ENCODE measurements at regions not wholly inside any gene's neighbourhood (a gene's known extent, or its start where the extent isn't known, plus 50 kb on each side); places are given as distances from the start of the nearest gene placed in this dataset.
"Not testable (repeated sequence)": the region's sequence is repeated elsewhere in the genome, so short reads cannot be mapped to it uniquely, and the experiment has no call there.

DNA sequence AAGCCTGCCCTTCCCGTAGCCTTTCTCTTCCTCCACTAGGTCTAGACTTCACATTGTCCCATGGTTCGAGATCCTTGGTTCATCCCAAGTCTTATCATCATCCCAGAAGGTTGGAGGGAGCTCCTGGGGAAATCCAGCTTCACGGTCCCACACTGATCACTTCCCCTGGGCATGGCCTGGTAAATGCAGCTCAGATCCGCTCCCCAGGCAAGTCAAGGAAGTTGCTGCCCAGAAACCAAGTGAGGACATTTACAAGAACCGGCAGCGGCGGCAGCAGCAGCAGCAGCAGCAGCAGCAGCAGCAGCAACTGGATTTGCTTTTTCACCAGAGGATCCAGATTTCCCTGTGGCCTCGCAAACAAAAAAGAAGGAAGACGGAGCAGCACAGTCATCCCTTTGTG lies 339.2 kb downstream of the CACNA1B start:
- H3K27ac ChIP-seq (ENCODE audit: low read depth, low read length); H3K9me2 ChIP-seq (replicated peaks; ENCODE audit: control insufficient read depth, low read length); H3K9me3 ChIP-seq (ENCODE audit: control insufficient read depth, insufficient read depth, low read length); H4K20me1 ChIP-seq (ENCODE audit: control insufficient read depth, insufficient read depth, low read depth, low read length); H3K4me2 ChIP-seq (ENCODE audit: low read length); H3K36me3 ChIP-seq (ENCODE audit: control insufficient read depth, low read length); H3K79me2 ChIP-seq (ENCODE audit: control insufficient read depth, low read length); H3F3A ChIP-seq (ENCODE audit: control insufficient read depth, insufficient read depth); H3K4me3 ChIP-seq (ENCODE audit: low read length); H3K27me3 ChIP-seq (ENCODE audit: control insufficient read depth, low read length); H3K4me1 ChIP-seq (ENCODE audit: control insufficient read depth, low read length): not testable (repeated sequence)

DNA sequence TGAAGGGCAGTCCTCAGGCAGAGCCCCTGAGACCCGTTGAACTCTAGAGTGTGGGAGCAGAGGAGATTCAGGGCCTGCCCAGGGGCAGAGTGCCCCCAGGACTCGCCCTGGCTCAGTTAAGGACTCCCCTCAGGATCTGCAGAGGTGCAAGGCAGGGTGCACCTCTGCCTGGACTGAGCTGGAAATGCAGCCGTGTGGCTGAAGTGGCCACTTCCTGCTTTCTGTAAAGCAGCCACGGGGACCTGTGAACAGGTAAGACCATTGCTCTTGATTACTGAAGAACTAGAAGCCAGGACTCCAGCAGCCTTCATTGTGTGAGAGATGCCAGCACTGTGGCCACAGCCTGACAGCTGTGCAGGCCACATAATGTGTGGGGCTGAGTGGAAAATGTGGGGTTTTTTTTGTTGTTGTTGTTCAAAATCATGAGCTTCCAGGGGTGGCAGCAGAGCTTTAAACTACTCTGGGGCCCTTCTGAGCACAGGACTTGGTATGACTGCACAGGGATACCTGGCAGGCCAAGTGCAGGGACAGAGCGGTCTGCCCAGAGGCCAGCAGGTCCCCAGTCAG lies 339.8 kb downstream of the CACNA1B start:
- H3K36me3 ChIP-seq (ENCODE audit: control insufficient read depth, low read length); H3F3A ChIP-seq (ENCODE audit: control insufficient read depth, insufficient read depth); H3K27ac ChIP-seq (ENCODE audit: low read depth, low read length); H3K4me3 ChIP-seq (ENCODE audit: low read length); H4K20me1 ChIP-seq (ENCODE audit: control insufficient read depth, insufficient read depth, low read depth, low read length); H3K9me2 ChIP-seq (replicated peaks; ENCODE audit: control insufficient read depth, low read length); H3K79me2 ChIP-seq (ENCODE audit: control insufficient read depth, low read length); H3K27me3 ChIP-seq (ENCODE audit: control insufficient read depth, low read length); H3K4me2 ChIP-seq (ENCODE audit: low read length); H3K9me3 ChIP-seq (ENCODE audit: control insufficient read depth, insufficient read depth, low read length); H3K4me1 ChIP-seq (ENCODE audit: control insufficient read depth, low read length): not testable (repeated sequence)

DNA sequence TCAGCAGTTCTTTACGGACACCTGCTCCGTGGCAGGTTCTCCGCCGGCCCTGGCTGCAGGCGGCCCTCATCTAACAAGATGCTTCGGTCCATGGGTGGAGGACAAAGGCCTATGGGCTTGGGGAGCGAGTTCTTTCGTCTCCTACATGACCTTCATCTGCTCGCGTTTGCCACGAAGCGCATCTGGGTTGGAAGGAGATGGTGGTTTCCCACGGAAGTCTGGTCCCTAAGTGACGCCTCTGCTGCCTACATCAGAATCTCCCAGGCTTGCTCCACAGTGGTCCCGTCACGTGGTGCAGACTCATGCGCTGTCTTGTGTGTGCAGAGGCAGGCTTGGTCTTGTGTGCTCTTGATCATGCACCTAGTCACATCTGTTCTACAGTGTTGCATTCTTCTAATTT lies 341.7 kb downstream of the CACNA1B start:
- H3K4me2 ChIP-seq (ENCODE audit: low read length); H3K27me3 ChIP-seq (ENCODE audit: control insufficient read depth, low read length); H3K36me3 ChIP-seq (ENCODE audit: control insufficient read depth, low read length); H3F3A ChIP-seq (ENCODE audit: control insufficient read depth, insufficient read depth); H3K27ac ChIP-seq (ENCODE audit: low read depth, low read length); H3K4me3 ChIP-seq (ENCODE audit: low read length); H4K20me1 ChIP-seq (ENCODE audit: control insufficient read depth, insufficient read depth, low read depth, low read length); H3K9me3 ChIP-seq (ENCODE audit: control insufficient read depth, insufficient read depth, low read length); H3K9me2 ChIP-seq (replicated peaks; ENCODE audit: control insufficient read depth, low read length); H3K4me1 ChIP-seq (ENCODE audit: control insufficient read depth, low read length); H3K79me2 ChIP-seq (ENCODE audit: control insufficient read depth, low read length): not testable (repeated sequence)

DNA sequence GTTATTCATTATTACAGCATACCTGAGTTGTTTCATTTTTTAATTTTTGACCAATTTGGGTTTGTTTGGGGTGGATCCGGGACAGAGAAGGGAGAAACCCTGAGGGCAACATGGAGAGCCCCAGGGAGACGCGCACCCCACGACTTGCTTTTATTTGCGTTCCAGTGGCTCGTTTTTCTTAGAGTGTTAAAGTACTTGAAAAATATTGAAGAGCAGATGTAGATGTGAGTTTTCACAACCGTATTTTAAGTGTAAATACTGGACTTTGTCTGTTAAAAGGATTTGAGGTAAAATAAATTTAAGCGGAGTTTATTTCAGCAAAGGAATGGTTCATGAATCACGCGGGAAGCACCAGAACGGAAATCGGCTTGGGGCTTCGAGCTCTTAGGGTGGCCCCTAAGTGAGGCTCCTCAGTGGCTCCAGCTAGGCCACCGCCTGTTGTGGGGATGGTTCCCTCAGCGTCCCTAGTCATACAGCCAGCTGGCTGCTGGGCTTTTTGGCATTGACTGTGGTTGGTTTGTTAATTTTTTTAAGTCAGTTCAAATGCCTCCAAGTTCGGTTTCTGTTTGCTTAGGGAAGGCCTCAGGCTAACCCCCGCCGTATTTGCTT lies 344.0 kb downstream of the CACNA1B start:
- H3K4me1 ChIP-seq (ENCODE audit: control insufficient read depth, low read length); H3K79me2 ChIP-seq (ENCODE audit: control insufficient read depth, low read length); H3K9me3 ChIP-seq (ENCODE audit: control insufficient read depth, insufficient read depth, low read length); H3K27ac ChIP-seq (ENCODE audit: low read depth, low read length); H3K9me2 ChIP-seq (replicated peaks; ENCODE audit: control insufficient read depth, low read length); H3K4me2 ChIP-seq (ENCODE audit: low read length); H4K20me1 ChIP-seq (ENCODE audit: control insufficient read depth, insufficient read depth, low read depth, low read length); H3K27me3 ChIP-seq (ENCODE audit: control insufficient read depth, low read length); H3F3A ChIP-seq (ENCODE audit: control insufficient read depth, insufficient read depth); H3K36me3 ChIP-seq (ENCODE audit: control insufficient read depth, low read length): not testable (repeated sequence)
- H3K4me3 ChIP-seq (ENCODE audit: low read length), result 0 out of 2 replicates have a peak overlapping the region, but pooled peaks have one; percentile 10

DNA sequence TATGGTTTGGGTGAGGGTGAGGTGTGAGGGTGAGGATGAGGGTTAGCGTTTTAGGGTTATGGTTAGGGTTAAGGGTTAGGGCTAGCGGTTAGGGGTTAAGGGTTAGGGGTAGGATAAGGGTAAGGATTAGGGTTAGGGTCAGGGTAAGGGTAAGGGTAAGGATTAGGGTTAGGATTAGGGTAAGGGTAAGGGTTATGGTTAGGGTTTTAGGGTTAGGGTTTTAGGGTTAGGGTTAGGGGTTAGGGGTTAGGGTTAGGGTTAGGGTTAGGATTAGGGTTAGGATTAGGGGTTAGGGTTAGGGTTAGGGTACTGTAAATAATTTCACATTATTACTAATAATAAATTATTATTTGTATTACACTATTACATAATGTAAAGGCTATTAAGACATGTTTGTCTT lies 359.5 kb downstream of the CACNA1B start:
- H3K4me1 ChIP-seq (ENCODE audit: control insufficient read depth, low read length); H3K27me3 ChIP-seq (ENCODE audit: control insufficient read depth, low read length); H4K20me1 ChIP-seq (ENCODE audit: control insufficient read depth, insufficient read depth, low read depth, low read length); H3K27ac ChIP-seq (ENCODE audit: low read depth, low read length); H3K4me2 ChIP-seq (ENCODE audit: low read length); H3K9me3 ChIP-seq (ENCODE audit: control insufficient read depth, insufficient read depth, low read length); H3F3A ChIP-seq (ENCODE audit: control insufficient read depth, insufficient read depth); H3K4me3 ChIP-seq (ENCODE audit: low read length); H3K36me3 ChIP-seq (ENCODE audit: control insufficient read depth, low read length); H3K9me2 ChIP-seq (replicated peaks; ENCODE audit: control insufficient read depth, low read length); H3K79me2 ChIP-seq (ENCODE audit: control insufficient read depth, low read length): not testable (repeated sequence)

DNA sequence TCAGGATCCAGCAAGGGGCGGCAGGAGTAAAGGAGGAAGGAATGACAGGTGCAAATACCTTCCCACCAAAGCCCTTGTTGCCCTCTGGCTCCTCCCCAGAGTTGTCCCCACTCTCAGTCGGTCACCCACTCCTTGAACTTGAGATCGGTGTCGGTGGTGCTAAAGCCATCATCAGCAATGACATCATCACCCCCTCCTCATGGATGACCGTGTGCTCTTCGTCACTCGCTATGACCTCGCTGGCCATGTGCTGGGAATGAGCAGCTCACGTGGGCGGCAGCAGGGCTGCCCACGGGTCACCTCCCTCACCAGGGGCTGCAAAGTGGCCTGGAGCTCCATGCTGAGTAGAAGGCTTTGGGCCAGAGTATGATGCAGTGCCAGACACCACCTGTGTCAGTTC lies 405.3 kb downstream of the CACNA1B start:
- not testable (repeated sequence) for H4K20me1 ChIP-seq (ENCODE audit: control insufficient read depth, insufficient read depth, low read depth, low read length); H3K4me2 ChIP-seq (ENCODE audit: low read length); H3K4me1 ChIP-seq (ENCODE audit: control insufficient read depth, low read length); H3K79me2 ChIP-seq (ENCODE audit: control insufficient read depth, low read length); H3K27me3 ChIP-seq (ENCODE audit: control insufficient read depth, low read length); H3K9me3 ChIP-seq (ENCODE audit: control insufficient read depth, insufficient read depth, low read length); H3F3A ChIP-seq (ENCODE audit: control insufficient read depth, insufficient read depth); H3K9me2 ChIP-seq (replicated peaks; ENCODE audit: control insufficient read depth, low read length); H3K36me3 ChIP-seq (ENCODE audit: control insufficient read depth, low read length); H3K27ac ChIP-seq (ENCODE audit: low read depth, low read length); H3K4me3 ChIP-seq (ENCODE audit: low read length)
